Activated CD4-positive, alpha-beta T cell treated with anti-CD3 and anti-CD28 coated beads, Interleukin-2, Interleukin-6, amounts not matched to agents 100 ng/mL and 50 ng/mL, durations not matched to agents 16 hours and 8 hours (primary cell): ENCODE measurements at regions not wholly inside any gene's neighbourhood (a gene's known extent, or its start where the extent isn't known, plus 50 kb on each side); places are given as distances from the start of the nearest gene placed in this dataset.
"Not testable (repeated sequence)": the region's sequence is repeated elsewhere in the genome, so short reads cannot be mapped to it uniquely, and the experiment has no call there.

Experiments
- DNase-seq: peaks from one replicate; pipeline ENCODE4 v3.0.0-alpha.2; 2020

DNA sequence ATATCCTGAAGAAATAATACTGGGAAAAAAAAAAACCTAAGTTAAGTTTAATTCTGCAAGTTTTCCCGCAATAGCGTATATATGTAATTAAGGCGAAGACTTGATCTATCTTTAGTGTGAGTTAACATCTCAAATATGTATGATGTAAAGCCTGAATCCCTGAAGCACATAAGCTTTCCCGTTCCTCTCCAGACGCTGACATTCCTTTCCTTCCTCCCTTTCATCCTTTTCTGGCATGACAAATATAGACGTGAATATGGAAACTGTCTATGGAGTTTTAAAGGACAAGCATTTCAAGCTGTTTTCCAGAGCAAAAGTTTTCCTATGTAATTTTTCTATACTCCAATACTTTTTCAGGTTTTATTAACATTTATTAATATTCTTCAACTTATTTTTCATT lies 637.0 kb downstream of the COL12A1 start:
- no peak for DNase-seq

- DNase-seq, result not testable (repeated sequence)
Measured at GRCh38 chr6:74567923-74568290, 637.9 kb downstream of the COL12A1 start.

- no peak for DNase-seq
Measured at GRCh38 chr6:74567281-74567922, 638.5 kb downstream of the COL12A1 start.

- DNase-seq, result no peak
Measured at GRCh38 chr6:74557236-74557635, 648.6 kb downstream of the COL12A1 start.

- DNase-seq, result no peak
Measured at GRCh38 chr6:74554041-74554440, 651.8 kb downstream of the COL12A1 start.

DNA sequence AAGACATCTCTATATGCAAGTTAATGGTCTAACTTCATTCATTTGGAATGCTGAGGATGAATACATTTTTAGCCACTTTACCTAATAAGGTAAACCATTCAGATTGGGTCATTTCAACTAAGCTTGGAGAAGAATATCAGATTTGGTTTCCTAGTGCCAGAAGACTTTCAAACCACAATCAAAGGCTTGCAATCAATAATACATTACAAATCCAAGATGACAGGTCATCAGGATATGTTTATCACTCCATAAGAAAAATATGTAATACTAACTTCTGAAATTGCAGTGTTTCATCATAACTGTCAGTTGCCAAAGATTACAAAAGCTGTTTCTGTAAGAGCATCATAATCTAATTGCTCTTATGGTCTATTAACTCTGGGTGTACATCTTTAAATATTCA lies 654.0 kb downstream of the COL12A1 start:
- no peak for DNase-seq

DNA sequence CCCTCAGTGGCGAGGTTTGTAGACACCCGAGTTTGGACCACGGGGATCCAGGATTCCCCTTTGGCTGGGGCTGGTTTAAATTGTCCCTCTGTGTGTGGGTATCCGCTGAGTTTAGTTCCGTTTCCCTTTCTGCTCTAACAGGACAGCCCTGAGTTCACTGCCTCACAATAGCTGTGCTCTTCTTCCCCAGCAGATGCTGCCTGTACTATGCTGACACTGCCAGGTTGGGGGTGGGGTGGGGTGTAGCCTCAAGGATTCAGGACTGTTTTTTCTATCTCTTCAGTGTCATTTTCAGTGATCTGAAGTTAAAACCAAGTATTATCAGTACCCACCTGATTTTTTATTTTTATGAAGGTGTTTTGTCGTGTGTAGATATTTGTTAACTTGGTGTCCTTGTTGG lies 655.0 kb downstream of the COL12A1 start:
- DNase-seq, result no peak

GRCh38 chr6:74549746-74550145 lies 656.1 kb downstream of the COL12A1 start:
- DNase-seq, result no peak

DNA sequence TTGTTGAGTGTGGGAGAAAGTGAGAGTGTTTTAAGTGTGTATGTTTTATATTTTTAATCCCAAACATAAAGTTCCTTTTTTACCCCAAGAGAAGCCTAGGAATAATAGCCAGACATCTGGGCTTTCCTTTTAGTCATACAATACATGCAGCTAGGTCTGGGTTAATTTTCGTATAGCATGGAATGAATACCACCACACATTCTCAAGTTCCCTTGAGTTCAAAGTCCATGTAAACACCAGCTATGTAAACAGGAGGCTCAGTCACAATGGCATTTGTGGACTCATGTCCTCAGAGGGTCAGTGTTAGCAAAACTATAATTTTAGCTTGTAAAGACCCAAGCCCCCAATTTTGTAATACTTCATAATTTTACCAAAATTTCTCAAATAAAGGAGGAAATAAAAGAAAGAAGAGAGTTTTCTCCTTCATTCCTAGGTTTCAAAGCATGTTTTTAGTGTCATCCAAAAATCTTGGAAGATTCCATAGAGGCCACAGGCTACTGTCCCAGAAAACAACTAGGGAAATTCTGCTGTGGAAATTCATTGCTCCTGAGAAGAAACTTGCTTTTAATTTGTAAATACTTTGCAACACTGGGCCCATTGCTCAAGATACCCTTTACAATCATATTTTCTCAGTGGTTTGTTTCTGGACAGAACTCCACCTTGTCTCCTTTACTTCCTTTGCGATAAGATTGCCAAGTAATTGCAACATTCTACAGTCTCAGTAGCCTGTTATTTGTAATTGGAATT lies 671.2 kb downstream of the COL12A1 start:
- no peak for DNase-seq

- no peak for DNase-seq
Measured at GRCh38 chr6:74519163-74519562, 686.7 kb downstream of the COL12A1 start.

DNA sequence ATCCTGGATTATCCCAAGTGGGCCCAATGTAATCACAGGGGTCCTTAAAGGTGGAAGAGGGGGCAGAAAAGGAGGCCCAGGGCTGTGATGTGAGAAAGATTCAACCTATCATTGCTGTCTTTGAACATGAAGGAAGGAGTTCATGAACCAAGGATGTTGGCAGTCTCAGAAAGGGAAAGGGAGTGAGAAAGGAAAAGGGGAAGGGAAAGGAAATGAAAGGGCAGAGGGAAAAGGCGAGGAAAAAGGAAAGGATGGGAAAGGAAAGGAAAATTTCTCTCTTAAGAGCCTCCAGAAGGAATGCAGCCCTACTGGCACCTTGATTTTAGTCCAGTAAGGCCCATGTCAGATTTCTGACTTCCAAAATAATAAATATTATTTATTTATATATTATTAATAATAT lies 687.8 kb downstream of the COL12A1 start:
- no peak for DNase-seq

DNA sequence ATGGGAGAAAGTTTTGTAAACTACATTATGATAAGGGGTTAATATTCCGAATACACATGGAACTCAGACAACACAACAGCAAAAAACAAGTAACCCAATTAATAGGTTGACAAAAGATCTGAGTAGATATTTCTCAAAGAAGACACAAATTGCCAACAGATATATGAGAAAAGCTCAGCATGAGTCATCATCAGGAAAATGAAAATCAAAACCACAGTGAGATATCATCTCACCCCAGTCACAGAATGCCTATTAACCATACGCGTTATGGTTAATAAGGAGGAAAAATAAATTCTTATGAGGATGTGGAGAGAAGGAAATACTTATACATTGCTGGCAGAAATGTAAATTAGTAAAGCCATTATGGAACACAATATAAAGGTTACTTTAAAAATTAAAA lies 695.0 kb downstream of the COL12A1 start:
- no peak for DNase-seq

DNA sequence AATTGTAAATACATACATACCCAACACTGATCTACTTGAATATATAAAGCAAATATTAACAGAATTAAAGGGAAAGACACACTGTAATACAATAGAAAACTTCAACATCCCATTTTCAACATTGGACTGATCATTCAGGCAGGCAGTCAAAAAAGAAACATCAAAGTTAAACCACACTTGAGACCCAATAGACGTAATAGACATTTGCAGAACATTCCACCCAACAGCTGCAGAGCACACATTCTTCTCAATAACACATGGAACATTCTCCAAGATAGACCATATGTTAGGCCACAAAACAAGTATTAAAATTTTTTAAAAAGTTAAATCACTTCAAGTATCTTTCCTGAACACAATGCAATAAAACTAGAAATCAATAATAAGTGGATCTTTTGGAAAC lies 698.2 kb downstream of the COL12A1 start:
- DNase-seq, result no peak

- no peak for DNase-seq
Measured at GRCh38 chr6:74505391-74505790, 700.5 kb downstream of the COL12A1 start.

DNA sequence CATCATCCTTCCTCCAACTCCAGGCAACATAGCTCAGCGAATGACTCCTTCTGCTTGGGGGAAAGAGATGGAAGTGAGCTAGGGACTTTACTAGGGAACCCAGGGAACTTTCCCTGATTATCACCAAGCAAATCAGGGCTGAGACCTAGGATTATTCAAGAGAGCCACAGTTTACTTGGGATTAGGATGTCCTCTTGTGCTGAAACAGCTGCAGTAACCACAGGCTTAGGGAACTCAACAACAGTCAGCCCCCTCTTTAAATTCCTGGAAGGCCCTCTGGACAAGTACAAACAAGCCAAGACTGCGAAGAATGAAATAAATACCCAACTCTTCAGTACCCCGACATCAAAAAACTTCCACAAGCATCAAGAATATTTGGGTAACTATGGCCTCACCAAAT lies 700.9 kb downstream of the COL12A1 start:
- no peak for DNase-seq

- no peak for DNase-seq
Measured at GRCh38 chr6:74492587-74492986, 713.3 kb downstream of the COL12A1 start.

GRCh38 chr6:74491844-74492374 lies 713.9 kb downstream of the COL12A1 start:
- DNase-seq, result no peak

GRCh38 chr6:74488726-74489125 lies 717.1 kb downstream of the COL12A1 start:
- DNase-seq, result not testable (repeated sequence)

- DNase-seq, result no peak
Measured at GRCh38 chr6:74482180-74482579, 723.7 kb downstream of the COL12A1 start.

- no peak for DNase-seq
Measured at GRCh38 chr6:74480561-74480960, 725.3 kb downstream of the COL12A1 start.

GRCh38 chr6:74479960-74480359 lies 725.9 kb downstream of the COL12A1 start:
- no peak for DNase-seq

DNA sequence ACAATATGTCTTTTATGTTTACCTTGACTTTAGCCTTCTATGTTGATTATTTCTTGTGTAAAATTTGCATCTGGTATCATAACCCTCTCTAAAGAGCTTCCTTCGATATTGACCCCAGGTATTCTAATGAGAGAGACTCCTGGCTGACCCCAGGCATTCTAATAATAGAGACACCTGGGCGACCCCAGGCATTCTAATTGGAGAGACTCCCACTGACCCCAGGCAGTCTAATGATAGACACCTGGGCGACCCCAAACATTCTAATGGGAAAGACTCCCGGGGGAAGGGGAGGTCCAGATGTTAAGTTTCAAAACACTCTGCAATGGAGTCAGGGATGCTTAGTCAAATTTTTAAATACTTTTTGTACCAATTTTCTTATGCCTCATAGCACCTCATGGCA lies 726.4 kb downstream of the COL12A1 start:
- no peak for DNase-seq

- DNase-seq, result not testable (repeated sequence)
Measured at GRCh38 chr6:74474046-74474445, 731.8 kb downstream of the COL12A1 start.

DNA sequence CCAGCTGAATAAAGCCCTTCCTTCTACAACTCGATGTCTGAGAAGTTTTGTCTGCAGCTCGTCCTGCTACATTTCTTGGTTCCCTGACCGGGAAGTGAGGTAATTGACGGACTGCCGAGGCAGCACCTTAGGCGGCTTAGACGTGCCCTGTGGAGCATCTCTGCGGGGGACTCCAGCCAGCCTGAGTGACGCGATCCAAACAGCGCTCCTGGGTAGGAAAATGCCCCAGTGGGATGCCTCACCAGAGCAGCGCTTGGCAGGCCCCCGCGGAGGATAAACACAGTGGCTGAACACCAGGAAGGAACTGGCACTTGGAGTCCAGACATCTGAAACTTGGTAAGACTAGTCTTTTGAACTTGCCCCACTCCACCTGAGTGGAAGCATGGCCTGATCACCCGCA lies 737.3 kb downstream of the COL12A1 start:
- DNase-seq, result not testable (repeated sequence)
